Glutamatergic neuron (in vitro differentiated cells): ENCODE measurements at regions not wholly inside any gene's neighbourhood (a gene's known extent, or its start where the extent isn't known, plus 50 kb on each side); places are given as distances from the start of the nearest gene placed in this dataset.

Experiments used
- DNase-seq: peaks from one replicate; pipeline ENCODE4 v3.0.0; 2022
- H3K27ac Mint-ChIP-seq: one replicate; pipeline ENCODE4 v1.8.0; 2020; ENCODE audit warnings: mild to moderate bottlenecking, mixed read lengths, inconsistent platforms; ENCODE audit not compliant: unreplicated experiment
- H3K27me3 Mint-ChIP-seq: one replicate; pipeline ENCODE4 v1.8.0; 2020; ENCODE audit warnings: mild to moderate bottlenecking, moderate library complexity, mixed read lengths, inconsistent platforms; ENCODE audit not compliant: unreplicated experiment
- H3K36me3 Mint-ChIP-seq: one replicate; pipeline ENCODE4 v1.8.0; 2020; ENCODE audit warnings: mild to moderate bottlenecking, mixed read lengths, inconsistent platforms; ENCODE audit not compliant: unreplicated experiment
- H3K4me1 Mint-ChIP-seq: one replicate; pipeline ENCODE4 v1.8.0; 2020; ENCODE audit warnings: mild to moderate bottlenecking, low read depth, mixed read lengths, inconsistent platforms; ENCODE audit not compliant: unreplicated experiment
- H3K4me3 Mint-ChIP-seq: one replicate; pipeline ENCODE4 v1.8.0; 2020; ENCODE audit warnings: mild to moderate bottlenecking, mixed read lengths, inconsistent platforms; ENCODE audit not compliant: unreplicated experiment
- H3K9me3 Mint-ChIP-seq: one replicate; pipeline ENCODE4 v1.8.0; 2020; ENCODE audit warnings: mild to moderate bottlenecking, moderate library complexity, mixed read lengths, inconsistent platforms; ENCODE audit not compliant: unreplicated experiment
- CTCF ChIP-seq: fragments of 200-600 bp; sonication (generic); IDR thresholded peaks from one replicate; pipeline ENCODE4 v1.5.0; 2021; ENCODE audit not compliant: partially characterized antibody, unreplicated experiment

GRCh38 chr1:106134561-106134960 is 921.9 kb upstream of the PRMT6 start:
- H3K27ac Mint-ChIP-seq: no peak overlapping the region
- H3K4me3 Mint-ChIP-seq: no peak overlapping the region
- H3K4me1 Mint-ChIP-seq: no peaks in the 10 kb centered on the region
- H3K27me3 Mint-ChIP-seq: no peaks in the 10 kb centered on the region
- no peaks in the 10 kb centered on the region for H3K36me3 Mint-ChIP-seq
- H3K9me3 Mint-ChIP-seq: no peaks in the 10 kb centered on the region
- TF ChIP-seq CTCF: no peak
- no peak for DNase-seq

GRCh38 chr1:106173101-106173500 is 883.4 kb upstream of the PRMT6 start:
- H3K27me3 Mint-ChIP-seq: peaks cover 1% of the 10 kb centered on the region
- no peaks in the 10 kb centered on the region for H3K9me3 Mint-ChIP-seq
- TF ChIP-seq CTCF: no peak
- H3K27ac Mint-ChIP-seq: no peak overlapping the region
- no peak for DNase-seq
- H3K4me1 Mint-ChIP-seq: no peaks in the 10 kb centered on the region
- no peaks in the 10 kb centered on the region for H3K36me3 Mint-ChIP-seq
- no peak overlapping the region for H3K4me3 Mint-ChIP-seq

GRCh38 chr1:106178791-106179190 is 877.7 kb upstream of the PRMT6 start:
- no peak for DNase-seq
- TF ChIP-seq CTCF: no peak
- no peaks in the 10 kb centered on the region for H3K27me3 Mint-ChIP-seq
- no peaks in the 10 kb centered on the region for H3K4me1 Mint-ChIP-seq
- no peak overlapping the region for H3K4me3 Mint-ChIP-seq
- peaks cover 2% of the 10 kb centered on the region for H3K9me3 Mint-ChIP-seq
- H3K36me3 Mint-ChIP-seq: no peaks in the 10 kb centered on the region
- no peak overlapping the region for H3K27ac Mint-ChIP-seq

- H3K27ac Mint-ChIP-seq: no peak overlapping the region
- H3K4me1 Mint-ChIP-seq: no peaks in the 10 kb centered on the region
- H3K27me3 Mint-ChIP-seq: no peaks in the 10 kb centered on the region
- TF ChIP-seq CTCF: no peak
- H3K36me3 Mint-ChIP-seq: peaks cover 5% of the 10 kb centered on the region
- DNase-seq: no peak
- H3K9me3 Mint-ChIP-seq: peaks cover 2% of the 10 kb centered on the region
- no peak overlapping the region for H3K4me3 Mint-ChIP-seq
Observed at GRCh38 chr1:106181866-106182265, 874.6 kb upstream of the PRMT6 start.

GRCh38 chr1:106185089-106185488 is 871.4 kb upstream of the PRMT6 start:
- peaks cover 2% of the 10 kb centered on the region for H3K9me3 Mint-ChIP-seq
- no peak for TF ChIP-seq CTCF
- no peak overlapping the region for H3K4me3 Mint-ChIP-seq
- DNase-seq: no peak
- no peaks in the 10 kb centered on the region for H3K4me1 Mint-ChIP-seq
- H3K27ac Mint-ChIP-seq: no peak overlapping the region
- H3K36me3 Mint-ChIP-seq: peaks cover 5% of the 10 kb centered on the region
- H3K27me3 Mint-ChIP-seq: no peaks in the 10 kb centered on the region
